ENCODE measurements at regions not wholly inside any gene's neighbourhood (a gene's known extent, or its start where the extent isn't known, plus 50 kb on each side); places are given as distances from the start of the nearest gene placed in this dataset.

DNA sequence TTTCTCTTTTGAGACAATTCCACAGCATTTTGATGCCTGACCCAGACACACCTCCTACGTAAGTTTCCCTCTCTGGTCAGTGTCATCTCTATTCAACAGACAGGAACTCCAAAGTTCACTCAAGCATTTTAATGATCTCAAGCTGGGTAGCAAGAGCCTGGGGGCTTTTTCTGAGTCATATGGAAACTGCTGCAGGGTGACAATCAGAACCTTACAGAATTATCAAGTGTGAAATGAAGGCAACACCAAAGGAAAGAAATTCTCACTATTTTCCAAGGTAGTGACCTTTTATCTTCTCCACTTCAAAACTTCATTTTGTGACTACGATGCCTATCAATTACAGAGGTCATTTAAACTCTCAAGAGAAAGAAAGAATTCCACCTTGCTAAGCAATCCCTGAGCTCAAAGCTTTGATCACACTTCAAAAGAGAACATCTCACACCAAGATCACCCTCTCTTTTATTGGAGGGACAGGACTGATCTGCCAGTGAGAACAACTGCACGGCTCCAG lies 229.0 kb upstream of the ZC3H12C start:
- no peak for DNase-seq (ENCODE audit: low spot score)

DNA sequence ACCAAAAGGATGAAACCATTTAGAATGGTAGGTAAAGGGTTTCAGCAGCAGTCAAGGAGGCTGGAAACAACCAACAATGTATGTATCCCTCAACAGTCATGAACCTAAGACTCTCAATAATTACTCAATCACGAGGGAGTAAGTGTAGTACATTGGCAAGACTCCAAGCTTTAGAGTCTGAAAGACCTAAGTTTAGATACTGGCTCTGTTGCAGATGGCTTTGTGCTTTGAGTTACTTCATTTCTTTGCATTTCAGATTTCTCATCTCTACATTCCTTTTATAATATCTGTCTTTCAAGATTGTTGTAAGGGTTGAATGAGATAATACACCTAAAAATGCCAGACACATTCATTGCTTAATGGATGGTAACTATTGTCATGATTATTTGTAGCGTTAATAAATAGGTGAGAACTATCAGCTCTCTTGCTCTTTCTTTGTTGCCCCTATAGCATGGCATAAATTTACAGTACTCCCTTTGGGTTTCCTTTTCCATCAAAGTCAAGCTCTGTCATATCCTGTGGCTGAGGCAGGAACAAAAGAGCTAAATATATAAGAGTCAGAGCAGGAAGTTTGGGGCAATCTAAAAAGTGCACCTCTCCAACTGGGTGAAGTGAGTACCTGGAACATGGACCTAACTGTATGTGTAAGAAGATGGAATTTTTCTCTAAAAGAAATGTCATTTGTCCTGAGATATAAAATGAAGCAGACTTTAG lies 228.2 kb upstream of the ZC3H12C start:
- peak; percentile 45 for DNase-seq (ENCODE audit: low spot score)

- DNase-seq (ENCODE audit: low spot score): no peak
These were observed 227.5 kb upstream of the ZC3H12C start for GRCh38 chr11:109865548-109866186.

GRCh38 chr11:109867784-109868183 lies 225.4 kb upstream of the ZC3H12C start:
- no peak for DNase-seq (ENCODE audit: low spot score)

GRCh38 chr11:109869536-109869935 lies 223.7 kb upstream of the ZC3H12C start:
- DNase-seq (ENCODE audit: low spot score): no peak

GRCh38 chr11:109870297-109870696 lies 222.9 kb upstream of the ZC3H12C start:
- DNase-seq (ENCODE audit: low spot score): no peak

GRCh38 chr11:109877043-109877442 lies 216.1 kb upstream of the ZC3H12C start:
- no peak for DNase-seq (ENCODE audit: low spot score)

DNA sequence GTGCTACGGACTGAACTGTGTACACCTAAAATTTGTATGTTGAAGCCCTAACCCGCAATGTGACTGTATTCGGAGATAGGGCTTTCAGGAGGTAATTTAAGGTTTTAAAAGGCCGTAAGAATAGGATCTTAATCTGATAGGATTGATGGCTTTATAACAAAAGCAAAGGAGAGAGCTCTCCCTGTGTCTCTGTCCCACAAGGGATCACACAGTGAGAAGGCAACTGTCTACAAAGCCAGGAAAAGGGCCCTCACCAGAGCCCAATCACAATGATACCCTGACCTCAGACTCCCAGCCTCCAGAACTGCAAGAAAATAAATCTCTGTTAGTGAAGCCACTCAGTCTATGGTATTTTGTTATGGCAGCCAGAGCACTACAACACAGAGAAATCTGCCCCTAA lies 208.7 kb upstream of the ZC3H12C start:
- no peak for DNase-seq (ENCODE audit: low spot score)

DNA sequence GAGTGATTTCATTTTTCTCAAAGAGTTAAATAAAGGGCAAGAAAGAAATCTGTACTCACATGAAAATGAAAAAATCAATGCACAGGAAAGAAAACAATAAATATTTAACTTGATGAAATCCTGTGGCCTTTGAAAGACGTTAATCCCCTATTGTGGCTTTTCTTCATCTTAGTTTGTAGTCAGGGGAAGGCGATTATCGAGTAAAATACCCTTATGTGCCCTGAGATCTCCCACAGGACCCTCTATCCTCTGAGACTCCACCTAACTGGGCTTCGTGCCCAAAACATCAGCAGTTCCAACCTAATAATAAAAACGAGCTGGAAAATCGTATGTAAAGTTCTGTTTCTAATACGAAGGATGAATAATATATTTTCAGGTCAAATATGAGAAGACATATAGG lies 208.2 kb upstream of the ZC3H12C start:
- DNase-seq (ENCODE audit: low spot score): no peak

DNA sequence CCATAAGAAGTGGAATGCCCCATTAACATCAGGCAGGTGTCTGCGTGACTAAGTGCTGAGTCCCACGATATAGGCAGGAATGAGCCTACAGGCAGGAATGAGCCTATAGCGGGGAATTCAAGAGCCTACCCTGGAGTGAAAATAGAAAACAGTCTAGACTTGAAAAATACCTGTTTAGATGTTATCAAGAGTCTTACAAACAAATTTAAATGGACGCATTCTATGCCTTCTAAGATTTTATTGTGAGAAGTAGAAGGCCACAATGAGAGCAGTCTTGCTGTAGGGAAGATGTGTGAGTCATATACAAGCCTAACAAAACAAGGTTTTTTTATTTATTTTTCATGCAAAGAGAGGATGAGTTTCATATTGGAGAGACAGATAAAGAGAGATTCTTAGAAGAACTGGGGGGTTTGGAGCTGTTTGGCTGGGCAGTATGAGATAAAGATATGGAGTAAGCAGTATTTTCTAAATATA lies 200.8 kb upstream of the ZC3H12C start:
- DNase-seq (ENCODE audit: low spot score): peak; percentile 58

DNA sequence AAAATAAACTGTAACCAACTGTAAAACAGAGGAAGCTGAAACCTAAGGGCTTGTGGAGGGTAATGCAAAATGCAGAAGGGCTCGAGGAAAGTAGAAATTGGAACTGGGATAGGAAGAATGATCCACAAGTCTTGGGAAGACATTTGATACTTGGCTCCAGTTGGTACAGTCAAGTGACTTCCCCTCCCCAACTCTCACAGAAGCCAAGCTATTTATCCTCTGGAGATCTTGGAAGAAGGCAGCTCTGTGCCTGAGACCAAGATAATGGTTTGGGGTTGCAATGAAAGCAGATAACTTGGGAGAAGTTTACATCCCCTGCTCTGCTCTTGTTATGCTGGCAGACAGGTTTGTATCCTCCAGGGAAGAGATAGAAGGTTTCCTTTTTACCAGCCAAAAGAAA lies 198.9 kb upstream of the ZC3H12C start:
- DNase-seq (ENCODE audit: low spot score): no peak

DNA sequence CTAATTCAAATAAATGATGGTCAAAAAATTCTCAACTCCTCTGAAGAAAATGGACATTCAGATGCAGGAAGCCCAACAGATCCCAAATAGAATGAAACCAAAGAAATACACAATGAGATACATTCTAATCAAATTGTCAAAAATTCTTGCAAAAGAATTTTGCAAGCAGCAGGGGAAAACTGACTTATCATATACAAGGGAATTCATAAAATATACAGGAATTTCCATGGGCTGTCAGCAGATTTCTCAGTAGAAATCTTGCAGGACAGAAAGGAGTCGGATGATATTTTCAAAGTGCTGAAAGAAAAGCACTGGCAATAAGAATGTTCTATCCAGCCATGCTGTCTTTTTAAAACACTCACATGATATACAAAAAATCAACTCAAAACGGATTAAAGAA lies 194.6 kb upstream of the ZC3H12C start:
- DNase-seq (ENCODE audit: low spot score): no peak

- no peak for DNase-seq (ENCODE audit: low spot score)
These were observed 190.3 kb upstream of the ZC3H12C start for GRCh38 chr11:109902764-109903433.

GRCh38 chr11:109911488-109911887 lies 181.7 kb upstream of the ZC3H12C start:
- DNase-seq (ENCODE audit: low spot score): no peak

DNA sequence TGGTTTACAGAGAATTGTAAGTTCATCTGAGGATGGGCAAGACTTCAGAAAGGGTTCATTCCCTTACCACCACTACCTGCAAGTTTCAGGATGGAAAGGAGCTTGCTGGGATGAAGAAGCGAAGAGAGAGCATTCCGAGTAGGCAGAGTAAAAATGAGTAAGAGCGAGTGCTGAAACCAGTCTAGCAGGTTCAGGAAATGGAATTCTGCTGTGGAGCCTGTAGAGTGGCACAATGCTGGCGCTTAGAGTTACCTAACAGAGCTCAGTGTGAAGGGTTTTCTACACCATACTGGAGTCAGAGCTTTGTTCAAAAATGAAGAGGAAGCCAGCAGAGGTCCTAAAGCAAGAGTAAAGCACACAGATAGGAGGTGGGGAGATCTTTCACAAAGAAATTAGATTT lies 179.2 kb upstream of the ZC3H12C start:
- DNase-seq (ENCODE audit: low spot score): no peak

DNA sequence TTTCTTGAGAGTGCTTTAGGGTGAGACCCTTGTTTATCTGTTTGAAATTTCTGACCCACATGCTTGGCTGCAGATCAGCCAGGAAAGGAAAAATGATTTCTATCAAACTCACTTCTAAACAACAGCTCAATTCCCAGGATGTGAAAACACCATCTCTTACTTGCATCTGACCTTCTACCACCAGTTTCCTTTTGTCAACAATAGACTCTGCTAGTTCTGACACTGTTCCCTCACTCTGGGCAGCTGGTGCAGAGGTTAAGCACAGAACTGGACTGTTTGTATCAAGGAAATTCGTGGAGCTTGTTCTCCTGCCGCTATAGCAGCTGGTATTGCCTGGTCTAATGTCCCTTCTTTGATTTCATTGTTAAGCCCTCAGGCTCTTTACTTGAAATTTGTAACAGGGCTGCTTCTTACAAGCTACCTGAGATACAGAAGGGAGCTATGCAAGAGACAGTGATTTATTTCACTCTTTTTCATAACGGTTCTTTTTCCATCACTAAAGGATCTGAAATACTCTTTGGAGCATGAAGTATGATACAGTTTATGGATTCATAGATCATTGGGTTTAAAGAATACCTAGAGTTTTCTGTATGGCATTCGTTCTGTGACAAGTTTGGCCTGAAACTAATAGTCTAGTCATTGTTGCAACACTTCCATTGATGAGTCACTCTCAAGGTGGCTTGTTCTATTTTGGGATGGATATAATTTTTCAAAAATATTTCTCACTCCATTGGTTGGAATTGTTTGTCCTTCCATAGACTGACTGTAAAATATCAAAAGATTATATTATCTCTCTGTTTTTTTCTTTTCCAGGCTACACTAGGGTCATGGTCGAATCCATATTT lies 178.2 kb upstream of the ZC3H12C start:
- no peak for DNase-seq (ENCODE audit: low spot score)

GRCh38 chr11:109926941-109927340 lies 166.3 kb upstream of the ZC3H12C start:
- DNase-seq (ENCODE audit: low spot score): no peak

- DNase-seq (ENCODE audit: low spot score): no peak
These were observed 163.9 kb upstream of the ZC3H12C start for GRCh38 chr11:109929308-109929707.

- no peak for DNase-seq (ENCODE audit: low spot score)
These were observed 160.1 kb upstream of the ZC3H12C start for GRCh38 chr11:109933126-109933525.

- DNase-seq (ENCODE audit: low spot score): no peak
These were observed 159.0 kb upstream of the ZC3H12C start for GRCh38 chr11:109934151-109934550.

GRCh38 chr11:109936661-109937180 lies 156.5 kb upstream of the ZC3H12C start:
- no peak for DNase-seq (ENCODE audit: low spot score)

- DNase-seq (ENCODE audit: low spot score): no peak
These were observed 155.2 kb upstream of the ZC3H12C start for GRCh38 chr11:109937968-109938367.
